Hepatocyte (in vitro differentiated cells): ENCODE measurements at regions not wholly inside any gene's neighbourhood (a gene's known extent, or its start where the extent isn't known, plus 50 kb on each side); places are given as distances from the start of the nearest gene placed in this dataset.

Experiments used
- DNase-seq: peaks from one replicate; pipeline ENCODE4 v3.0.0-alpha.2; 2016; ENCODE audit warnings: low spot score
- H2AFZ ChIP-seq: fragments of 200-600 bp; sonication (generic); 2 replicates; pipeline ENCODE4 v1.6.0; 2016; ENCODE audit warnings: antibody characterized with exemption, mild to moderate bottlenecking
- H3K27ac ChIP-seq: fragments of 200-600 bp; sonication (generic); 2 replicates; pipeline ENCODE4 v1.5.1; 2016; ENCODE audit warnings: mild to moderate bottlenecking
- H3K27me3 ChIP-seq: fragments of 200-600 bp; sonication (generic); 2 replicates; pipeline ENCODE4 v1.6.1; 2016
- H3K36me3 ChIP-seq: fragments of 200-600 bp; sonication (generic); replicated peaks from 2 replicates; pipeline ENCODE4 v1.5.1; 2016; ENCODE audit warnings: low read depth; ENCODE audit not compliant: insufficient read depth
- H3K4me1 ChIP-seq: fragments of 200-600 bp; sonication (generic); 2 replicates; pipeline ENCODE4 v1.5.1; 2016; ENCODE audit warnings: mild to moderate bottlenecking, moderate library complexity; ENCODE audit not compliant: insufficient read depth
- H3K4me2 ChIP-seq: fragments of 200-600 bp; sonication (generic); 2 replicates; pipeline ENCODE4 v1.6.0; 2016
- H3K4me3 ChIP-seq: fragments of 200-600 bp; sonication (generic); 2 replicates; pipeline ENCODE4 v1.5.1; 2016; ENCODE audit warnings: mild to moderate bottlenecking
- H3K79me2 ChIP-seq: fragments of 200-600 bp; sonication (generic); 2 replicates; pipeline ENCODE4 v1.6.0; 2017; ENCODE audit warnings: mild to moderate bottlenecking
- H3K9me2 ChIP-seq: fragments of 200-600 bp; sonication (generic); replicated peaks from 2 replicates; pipeline ENCODE4 v1.6.0; 2017; ENCODE audit warnings: mild to moderate bottlenecking; ENCODE audit not compliant: insufficient read depth
- H3K9me3 ChIP-seq: fragments of 200-600 bp; sonication (generic); 2 replicates; pipeline ENCODE4 v1.5.1; 2016; ENCODE audit warnings: low read depth, mild to moderate bottlenecking
- H4K20me1 ChIP-seq: fragments of 200-600 bp; sonication (generic); 2 replicates; pipeline ENCODE4 v1.6.0; 2016; ENCODE audit warnings: mild to moderate bottlenecking; ENCODE audit not compliant: insufficient read depth, poor library complexity, severe bottlenecking
- EZH2 ChIP-seq: fragments of 200-600 bp; sonication (generic); IDR thresholded peaks from 2 replicates; pipeline ENCODE4 v1.6.1; 2016; ENCODE audit warnings: antibody characterized with exemption, mild to moderate bottlenecking, borderline replicate concordance
- EZH2phosphoT487 ChIP-seq: fragments of 200-600 bp; sonication (generic); IDR thresholded peaks from one replicate; pipeline ENCODE4 v1.6.1; 2018; ENCODE audit warnings: antibody characterized with exemption, mild to moderate bottlenecking, low read depth, moderate library complexity; ENCODE audit not compliant: unreplicated experiment, severe bottlenecking
- WGBS: methylation state at CpG from one replicate; pipeline ENCODE4 v1.1.6; 2016; ENCODE audit warnings: low lambda C conversion rate; ENCODE audit errors: missing lambda C conversion rate; 5-methylcytosine and 5-hydroxymethylcytosine counted together
- TF ChIP-seq, protein P1 (sequence below): fragments of 200-600 bp; sonication (generic); IDR thresholded peaks from 2 replicates; pipeline ENCODE4 v1.5.1; 2016; ENCODE audit warnings: antibody characterized with exemption, mild to moderate bottlenecking; ENCODE audit not compliant: poor library complexity

DNA sequence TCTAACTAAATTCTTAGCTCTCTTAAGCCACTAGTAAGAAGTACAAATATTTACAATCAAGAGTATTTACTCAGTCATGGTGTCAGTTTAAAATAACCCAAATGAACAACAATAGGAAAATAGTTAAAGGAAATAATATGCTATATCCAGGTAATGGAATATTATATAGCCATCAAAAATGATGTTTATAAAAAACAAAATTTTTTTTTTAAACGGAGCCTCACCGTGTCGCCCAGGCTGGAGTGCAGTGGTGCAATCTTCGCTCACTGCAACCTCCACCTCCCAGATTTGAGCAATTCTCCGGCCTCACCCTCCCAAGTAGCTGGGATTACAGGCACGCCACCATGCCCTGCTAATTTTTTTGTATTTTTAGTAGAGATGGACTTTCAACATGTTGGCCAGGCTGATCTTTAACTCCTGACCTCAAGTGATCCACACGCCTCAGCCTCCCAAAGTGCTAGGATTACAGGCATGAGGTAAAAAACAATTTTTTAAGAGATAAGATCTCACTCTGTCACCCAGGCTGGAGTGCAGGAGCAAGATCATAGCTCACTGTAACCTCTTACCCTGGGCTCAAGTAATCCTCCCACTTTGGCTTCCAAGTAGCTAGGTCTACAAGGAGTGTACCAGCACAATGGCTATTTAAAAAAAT lies 132.5 kb downstream of the NOC3L start:
- no peak overlapping the region for H3K4me2 ChIP-seq
- no peaks in the 10 kb centered on the region for H3K27me3 ChIP-seq
- WGBS, result 89% methylated on average over 7 of the region's 7 CpGs
- H3K4me1 ChIP-seq, result no peaks in the 10 kb centered on the region
- H3K27ac ChIP-seq, result no peak overlapping the region
- H2AFZ ChIP-seq, result no peak overlapping the region
- no peaks in the 10 kb centered on the region for H4K20me1 ChIP-seq
- no peaks in the 10 kb centered on the region for H3K9me2 ChIP-seq
- no peak overlapping the region for H3K4me3 ChIP-seq
- no peak for DNase-seq
- no peaks in the 10 kb centered on the region for H3K36me3 ChIP-seq
- no peaks in the 10 kb centered on the region for H3K79me2 ChIP-seq
- H3K9me3 ChIP-seq, result peaks cover 3% of the 10 kb centered on the region
- TF ChIP-seq EZH2phosphoT487, result no peak
- TF ChIP-seq, protein P1, sequence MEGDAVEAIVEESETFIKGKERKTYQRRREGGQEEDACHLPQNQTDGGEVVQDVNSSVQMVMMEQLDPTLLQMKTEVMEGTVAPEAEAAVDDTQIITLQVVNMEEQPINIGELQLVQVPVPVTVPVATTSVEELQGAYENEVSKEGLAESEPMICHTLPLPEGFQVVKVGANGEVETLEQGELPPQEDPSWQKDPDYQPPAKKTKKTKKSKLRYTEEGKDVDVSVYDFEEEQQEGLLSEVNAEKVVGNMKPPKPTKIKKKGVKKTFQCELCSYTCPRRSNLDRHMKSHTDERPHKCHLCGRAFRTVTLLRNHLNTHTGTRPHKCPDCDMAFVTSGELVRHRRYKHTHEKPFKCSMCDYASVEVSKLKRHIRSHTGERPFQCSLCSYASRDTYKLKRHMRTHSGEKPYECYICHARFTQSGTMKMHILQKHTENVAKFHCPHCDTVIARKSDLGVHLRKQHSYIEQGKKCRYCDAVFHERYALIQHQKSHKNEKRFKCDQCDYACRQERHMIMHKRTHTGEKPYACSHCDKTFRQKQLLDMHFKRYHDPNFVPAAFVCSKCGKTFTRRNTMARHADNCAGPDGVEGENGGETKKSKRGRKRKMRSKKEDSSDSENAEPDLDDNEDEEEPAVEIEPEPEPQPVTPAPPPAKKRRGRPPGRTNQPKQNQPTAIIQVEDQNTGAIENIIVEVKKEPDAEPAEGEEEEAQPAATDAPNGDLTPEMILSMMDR, result no peak
- no peak for TF ChIP-seq EZH2

DNA sequence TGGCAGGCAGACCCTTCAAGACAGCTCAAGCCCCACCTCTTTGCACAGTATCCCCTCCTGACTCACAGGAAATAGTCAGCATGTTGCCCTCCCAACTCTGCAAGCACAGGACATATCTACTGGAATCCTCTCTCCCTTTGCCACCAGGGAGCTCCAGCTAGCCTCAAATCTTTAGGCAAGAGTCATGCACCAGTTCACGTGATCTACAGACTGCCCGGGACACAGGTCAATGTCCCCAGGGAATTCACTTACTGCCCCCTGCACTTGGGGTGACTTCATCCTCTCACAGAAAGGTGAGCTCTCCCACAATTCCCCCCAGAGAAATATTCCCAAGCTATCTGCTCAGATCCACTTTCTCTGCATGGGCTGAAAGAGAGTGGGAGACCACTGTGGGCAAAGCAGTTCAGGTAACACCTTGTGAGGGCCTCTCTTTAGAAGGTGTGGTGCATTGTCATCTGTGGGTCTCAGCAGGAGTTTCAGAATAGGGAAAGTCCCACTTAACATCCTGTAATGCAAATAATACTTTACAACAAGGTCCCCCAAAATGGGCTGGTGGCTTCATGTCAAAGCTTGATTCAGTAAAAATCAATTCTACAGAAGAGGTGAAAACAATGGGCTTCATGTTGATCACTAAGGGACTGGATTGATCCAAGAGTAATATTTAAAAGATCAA lies 129.9 kb downstream of the NOC3L start:
- Histone ChIP-seq H4K20me1 (no peaks in the 10 kb centered on the region), H2AFZ (no peak overlapping the region), H3K27me3 (no peaks in the 10 kb centered on the region), H3K79me2 (no peaks in the 10 kb centered on the region), H3K4me2 (no peak overlapping the region), H3K9me2 (no peaks in the 10 kb centered on the region), H3K9me3 (peaks cover 3% of the 10 kb centered on the region), H3K36me3 (no peaks in the 10 kb centered on the region), H3K27ac (no peak overlapping the region), H3K4me1 (no peaks in the 10 kb centered on the region), H3K4me3 (no peak overlapping the region)
- DNase-seq, result peak; percentile 20
- TF ChIP-seq EZH2phosphoT487, result no peak
- TF ChIP-seq, protein P1, result no peak
- TF ChIP-seq EZH2, result no peak
- WGBS, result 91% methylated on average over 2 of the region's 2 CpGs

DNA sequence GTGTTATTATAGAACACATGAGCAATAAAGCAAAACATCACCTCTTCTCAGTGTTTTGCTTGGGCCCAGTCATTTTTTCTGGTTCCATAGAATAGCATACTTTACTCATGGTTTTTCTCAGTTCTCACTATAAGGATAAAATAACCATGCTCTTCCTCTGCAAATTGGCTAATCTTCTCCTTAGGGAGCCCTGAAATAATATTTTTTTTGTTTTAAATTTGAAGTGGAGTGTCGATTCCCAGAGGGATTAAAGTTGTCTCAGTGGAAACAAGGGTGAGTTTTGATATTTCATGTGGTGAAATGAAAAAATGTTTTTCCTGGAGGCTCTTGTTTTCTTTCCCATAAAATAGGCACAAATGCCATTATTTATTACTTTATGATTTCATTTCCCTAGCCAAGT lies 127.3 kb downstream of the NOC3L start:
- H3K79me2 ChIP-seq, result no peaks in the 10 kb centered on the region
- no peak for DNase-seq
- no peaks in the 10 kb centered on the region for H3K9me3 ChIP-seq
- no peak overlapping the region for H3K27ac ChIP-seq
- H3K4me3 ChIP-seq, result no peak overlapping the region
- no peaks in the 10 kb centered on the region for H4K20me1 ChIP-seq
- 93% methylated on average over 1 of the region's 1 CpG for WGBS
- TF ChIP-seq EZH2phosphoT487, result no peak
- TF ChIP-seq, protein P1, result no peak
- no peak for TF ChIP-seq EZH2
- no peaks in the 10 kb centered on the region for H3K9me2 ChIP-seq
- H3K36me3 ChIP-seq, result no peaks in the 10 kb centered on the region
- no peak overlapping the region for H2AFZ ChIP-seq
- no peak overlapping the region for H3K4me2 ChIP-seq
- H3K27me3 ChIP-seq, result no peaks in the 10 kb centered on the region
- H3K4me1 ChIP-seq, result no peaks in the 10 kb centered on the region
